Activated CD4-positive, alpha-beta T cell treated with anti-CD3 and anti-CD28 coated beads for 36 hours (primary cell): ENCODE measurements at regions not wholly inside any gene's neighbourhood (a gene's known extent, or its start where the extent isn't known, plus 50 kb on each side); places are given as distances from the start of the nearest gene placed in this dataset.

Experiments used
- ATAC-seq: fragments of 200-7000 bp; cut with Tn5 transposase; one replicate; pipeline ENCODE4 v1.10.0; 2021; ENCODE audit warnings: mild to moderate bottlenecking, moderate library complexity
- CTCF ChIA-PET: fragments of 350-600 bp; sonication (Branson Sonifier 250); formaldehyde crosslinking; loops from one replicate; lab custom pipeline; 2021; ENCODE audit warnings: antibody characterized with exemption; lab: Charles Lee
- POLR2A ChIA-PET: fragments of 350-600 bp; sonication (Branson Sonifier 250); formaldehyde crosslinking; loops from one replicate; lab custom pipeline; 2021; ENCODE audit warnings: antibody characterized with exemption, inconsistent platforms; lab: Charles Lee
- DNase-seq: peaks from one replicate; pipeline ENCODE4 v3.0.0-alpha.2; 2020
- H3K27ac Mint-ChIP-seq: one replicate; pipeline ENCODE4 v1.8.0; 2021; ENCODE audit warnings: mixed read lengths
- H3K27me3 Mint-ChIP-seq: one replicate; pipeline ENCODE4 v1.8.0; 2021; ENCODE audit warnings: mixed read lengths
- H3K36me3 Mint-ChIP-seq: one replicate; pipeline ENCODE4 v1.8.0; 2021; ENCODE audit warnings: low read depth, mixed read lengths
- H3K4me1 Mint-ChIP-seq: one replicate; pipeline ENCODE4 v1.8.0; 2021; ENCODE audit warnings: mixed read lengths
- H3K4me3 Mint-ChIP-seq: one replicate; pipeline ENCODE4 v1.8.0; 2021; ENCODE audit warnings: mild to moderate bottlenecking, moderate library complexity, mixed read lengths
- H3K9me3 Mint-ChIP-seq: one replicate; pipeline ENCODE4 v1.8.0; 2021; ENCODE audit warnings: low read depth, mixed read lengths
- intact Hi-C, 2 experiments: fragments of 100-400 bp; cut with DNase I in 1 of 2; cut with micrococcal nuclease in 1 of 2; formaldehyde crosslinking; loops; one replicate each; pipeline versions ENCODE4 v1.14.2 to v1.15.1; 2022 to 2024; cut with DNase I, micrococcal nuclease

DNA sequence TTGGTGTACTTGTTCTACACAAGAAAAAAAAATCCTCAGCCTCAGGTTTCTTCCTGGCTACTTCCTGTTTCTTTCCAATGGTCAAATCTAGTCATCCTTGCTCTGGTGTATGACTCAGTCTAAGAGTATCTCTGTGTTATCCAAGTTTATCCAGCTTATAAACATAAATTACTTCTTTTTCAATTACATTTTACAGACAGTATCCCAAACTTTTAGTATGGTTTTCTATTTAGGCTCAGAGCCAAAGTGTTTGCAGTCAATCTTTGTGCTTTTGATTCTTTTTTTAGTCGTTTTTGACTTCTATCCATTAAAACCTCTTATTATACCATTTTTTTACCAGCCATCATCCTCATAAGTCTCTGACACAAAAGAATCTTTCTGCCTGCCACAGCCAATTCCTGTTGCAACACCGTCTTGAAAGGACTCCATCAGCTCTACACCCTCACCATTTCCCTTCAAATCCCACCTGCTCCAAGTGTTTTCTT is 294.6 kb downstream of the PTEN start:
- Mint-ChIP-seq H3K27ac (no peak overlapping the region), H3K4me3 (no peak overlapping the region), H3K27me3 (no peaks in the 10 kb centered on the region), H3K9me3 (peaks cover 4% of the 10 kb centered on the region), H3K4me1 (peaks cover 9% of the 10 kb centered on the region), H3K36me3 (no peaks in the 10 kb centered on the region)
- DNase-seq (no peak), ATAC-seq (no peak)
- ChIA-PET POLR2A (no interaction called here), CTCF (interaction anchor here (1.4 kb wide), 1 partner anchor 68 kb away, joined by 3 read pairs; no protein-coding TSS in a partner anchor)
- intact Hi-C loops, result no loop called here

DNA sequence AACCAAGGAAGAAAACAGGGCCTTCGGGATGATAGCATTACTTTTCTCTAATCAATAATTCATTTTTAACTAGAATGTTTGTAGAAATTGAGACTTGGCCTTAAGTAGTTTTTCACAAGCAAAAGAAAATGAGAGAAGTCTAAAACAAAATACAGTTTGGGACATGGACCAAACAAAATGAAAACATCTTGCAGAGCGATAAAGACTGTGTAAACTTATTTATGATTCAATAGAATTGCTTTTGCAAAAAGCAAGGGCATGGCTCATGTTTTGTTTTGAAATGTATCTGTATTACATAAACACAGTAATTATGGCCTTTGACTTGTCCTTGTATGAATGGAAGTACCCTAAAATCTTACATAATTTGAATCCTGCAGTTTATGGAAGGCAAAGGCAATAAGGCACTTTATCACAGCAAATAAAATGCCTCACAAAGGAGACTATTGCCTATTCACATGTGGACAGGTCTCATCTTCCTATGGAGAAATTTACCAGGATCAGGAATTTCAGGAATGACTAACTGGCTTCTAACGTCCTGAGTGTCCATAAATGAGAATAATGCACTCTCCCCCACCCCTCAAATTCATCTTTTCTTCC is 295.2 kb downstream of the PTEN start:
- Mint-ChIP-seq H3K36me3 (no peaks in the 10 kb centered on the region), H3K27ac (no peak overlapping the region), H3K27me3 (no peaks in the 10 kb centered on the region), H3K4me1 (peaks cover 5% of the 10 kb centered on the region), H3K9me3 (no peaks in the 10 kb centered on the region), H3K4me3 (no peak overlapping the region)
- CTCF ChIA-PET, result interaction anchor here (1.4 kb wide), 1 partner anchor 69 kb away, joined by 3 read pairs; no protein-coding TSS in a partner anchor
- DNase-seq (no peak), ATAC-seq (no peak)
- intact Hi-C loops, result no loop called here
- POLR2A ChIA-PET, result no interaction called here

DNA sequence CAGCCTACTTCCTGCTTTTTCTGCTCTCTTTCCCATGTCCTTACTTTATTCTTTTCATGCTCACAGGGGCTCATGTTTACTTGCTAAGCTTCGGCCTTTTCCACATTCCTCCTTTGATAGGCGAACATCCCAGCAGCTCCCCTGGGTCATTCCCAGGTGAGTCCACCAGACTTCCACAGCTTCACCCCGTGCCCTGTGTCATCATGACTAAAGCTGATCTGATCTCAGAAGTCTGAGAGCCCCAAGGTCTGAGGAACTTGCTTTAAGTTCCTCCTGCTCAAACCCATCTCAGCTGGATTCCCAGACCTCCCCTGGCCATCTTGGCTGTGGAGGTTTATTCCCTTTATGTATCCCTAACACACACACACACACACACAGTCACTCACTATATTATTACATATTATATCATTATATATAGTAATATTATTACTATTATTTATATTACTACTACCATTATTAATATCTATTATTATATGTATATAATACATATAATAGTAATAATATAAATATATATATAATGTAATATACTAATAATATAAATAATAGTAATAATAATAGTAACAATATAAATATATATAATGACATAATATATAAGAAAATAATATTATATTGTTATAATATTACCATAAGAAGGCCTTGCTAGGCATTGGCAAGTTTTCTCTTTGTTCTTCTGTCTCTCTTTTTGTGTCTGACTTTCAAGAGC is 295.9 kb downstream of the PTEN start:
- ChIA-PET CTCF (interaction anchor here (1.4 kb wide), 1 partner anchor 70 kb away, joined by 3 read pairs; no protein-coding TSS in a partner anchor), POLR2A (no interaction called here)
- ATAC-seq, result no peak
- intact Hi-C loops, result no loop called here
- no peaks in the 10 kb centered on the region for H3K36me3 Mint-ChIP-seq
- no peaks in the 10 kb centered on the region for H3K9me3 Mint-ChIP-seq
- H3K27me3 Mint-ChIP-seq, result no peaks in the 10 kb centered on the region
- H3K4me1 Mint-ChIP-seq, result peaks cover 5% of the 10 kb centered on the region
- no peak overlapping the region for H3K4me3 Mint-ChIP-seq
- no peak overlapping the region for H3K27ac Mint-ChIP-seq
- DNase-seq, result no peak

DNA sequence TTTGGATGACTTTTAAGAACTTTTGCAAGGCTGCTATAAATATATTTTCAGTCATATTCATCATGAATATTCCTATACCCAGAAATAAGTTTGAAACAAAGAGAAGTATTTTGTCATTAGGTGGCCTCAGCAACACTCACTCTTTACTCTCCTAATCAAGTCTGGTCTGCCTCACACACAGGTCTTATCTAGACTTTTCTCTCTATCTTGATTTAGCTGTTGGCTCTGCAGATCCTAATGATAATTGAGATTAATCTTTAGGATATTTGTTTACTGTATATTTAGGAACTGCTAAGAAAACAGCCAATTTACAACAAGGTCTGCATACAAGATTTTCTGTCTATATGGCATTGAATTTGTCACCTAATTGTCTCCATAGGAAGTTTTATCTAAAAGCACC is 297.6 kb downstream of the PTEN start:
- Mint-ChIP-seq H3K4me1 (peaks cover 7% of the 10 kb centered on the region), H3K27ac (no peak overlapping the region), H3K36me3 (no peaks in the 10 kb centered on the region), H3K4me3 (no peak overlapping the region), H3K27me3 (no peaks in the 10 kb centered on the region), H3K9me3 (no peaks in the 10 kb centered on the region)
- DNase-seq (no peak), ATAC-seq (no peak)
- POLR2A ChIA-PET, result no interaction called here
- intact Hi-C loops, result no loop called here
- CTCF ChIA-PET, result interaction anchor here (0.5 to 0.8 kb wide), 2 partner anchors 29 to 40 kb away, joined by 3 read pairs; no protein-coding TSS in a partner anchor

GRCh38 chr10:88161756-88162155 is 298.3 kb downstream of the PTEN start:
- H3K27me3 Mint-ChIP-seq, result no peaks in the 10 kb centered on the region
- H3K27ac Mint-ChIP-seq, result no peak overlapping the region
- no peaks in the 10 kb centered on the region for H3K9me3 Mint-ChIP-seq
- intact Hi-C loops, result no loop called here
- no peak for DNase-seq
- ATAC-seq, result no peak
- peaks cover 7% of the 10 kb centered on the region for H3K4me1 Mint-ChIP-seq
- H3K36me3 Mint-ChIP-seq, result no peaks in the 10 kb centered on the region
- no peak overlapping the region for H3K4me3 Mint-ChIP-seq
- POLR2A ChIA-PET, result no interaction called here
- CTCF ChIA-PET, result interaction anchor here (0.8 to 1.2 kb wide), 2 partner anchors 40 to 46 kb away, joined by 3 read pairs; no protein-coding TSS in a partner anchor

DNA sequence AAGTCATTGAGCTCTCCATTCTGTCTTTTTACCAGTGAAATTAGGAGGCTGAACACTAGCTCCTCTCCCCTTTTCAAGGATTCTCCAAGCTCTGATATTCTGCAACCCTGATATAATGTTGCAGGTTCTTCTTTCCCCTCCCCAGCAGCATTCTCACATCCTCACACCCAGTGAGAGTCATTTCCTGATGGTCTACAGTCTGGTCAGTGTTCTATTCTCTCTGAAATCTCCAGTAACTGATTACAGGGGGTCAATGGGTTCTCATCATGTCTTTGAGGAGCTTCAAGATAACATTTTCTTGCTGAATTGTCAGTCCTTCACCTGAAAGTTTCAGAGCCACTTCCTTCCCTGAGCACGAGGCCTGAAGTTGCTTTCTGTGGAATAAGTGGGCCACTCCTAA is 299.4 kb downstream of the PTEN start:
- intact Hi-C loops, result no loop called here
- H3K4me3 Mint-ChIP-seq, result no peak overlapping the region
- peaks cover 7% of the 10 kb centered on the region for H3K4me1 Mint-ChIP-seq
- ChIA-PET POLR2A (no interaction called here), CTCF (interaction anchor here (0.6 to 1.2 kb wide), 2 partner anchors 47 to 104 kb away, joined by 3 read pairs; no protein-coding TSS in a partner anchor)
- ATAC-seq (no peak), DNase-seq (no peak)
- H3K27me3 Mint-ChIP-seq, result no peaks in the 10 kb centered on the region
- no peaks in the 10 kb centered on the region for H3K36me3 Mint-ChIP-seq
- H3K9me3 Mint-ChIP-seq, result no peaks in the 10 kb centered on the region
- H3K27ac Mint-ChIP-seq, result no peak overlapping the region

DNA sequence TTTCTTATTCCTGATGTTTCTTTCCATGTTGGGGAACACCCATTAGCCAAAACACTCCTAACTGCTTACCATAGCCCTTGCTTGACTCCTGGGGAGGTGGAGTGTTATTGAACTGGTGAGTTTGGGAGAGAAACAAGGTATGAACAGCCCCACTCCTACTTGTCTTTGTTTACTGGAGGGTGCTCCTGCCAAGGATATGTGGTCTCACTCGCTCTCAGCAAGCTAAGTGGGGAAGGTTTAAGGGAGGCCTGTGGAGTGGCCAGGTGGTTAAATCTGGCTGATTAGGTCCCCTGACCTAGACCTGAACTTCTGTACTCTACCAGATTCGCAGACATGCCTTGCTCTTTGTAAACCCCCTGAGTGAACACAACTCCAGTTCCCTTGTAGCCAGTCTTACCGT is 300.1 kb downstream of the PTEN start:
- no peak overlapping the region for H3K4me3 Mint-ChIP-seq
- CTCF ChIA-PET, result interaction anchor here (0.5 kb wide), 1 partner anchor 208 kb away, joined by 3 read pairs; no protein-coding TSS in a partner anchor
- no peaks in the 10 kb centered on the region for H3K36me3 Mint-ChIP-seq
- H3K4me1 Mint-ChIP-seq, result peaks cover 6% of the 10 kb centered on the region
- DNase-seq (no peak), ATAC-seq (no peak)
- intact Hi-C loops, result no loop called here
- POLR2A ChIA-PET, result no interaction called here
- no peaks in the 10 kb centered on the region for H3K27me3 Mint-ChIP-seq
- no peak overlapping the region for H3K27ac Mint-ChIP-seq
- H3K9me3 Mint-ChIP-seq, result no peaks in the 10 kb centered on the region

- H3K27ac Mint-ChIP-seq, result no peak overlapping the region
- no peak for ATAC-seq
- ChIA-PET CTCF (no interaction called here), POLR2A (no interaction called here)
- intact Hi-C loops, result no loop called here
- no peaks in the 10 kb centered on the region for H3K27me3 Mint-ChIP-seq
- H3K9me3 Mint-ChIP-seq, result peaks cover 4% of the 10 kb centered on the region
- H3K4me3 Mint-ChIP-seq, result no peak overlapping the region
- no peak for DNase-seq
- H3K4me1 Mint-ChIP-seq, result peaks cover 10% of the 10 kb centered on the region
- no peaks in the 10 kb centered on the region for H3K36me3 Mint-ChIP-seq
Measured at GRCh38 chr10:88164471-88164870, 301.0 kb downstream of the PTEN start.

GRCh38 chr10:88165849-88166271 is 302.4 kb downstream of the PTEN start:
- Mint-ChIP-seq H3K9me3 (peaks cover 6% of the 10 kb centered on the region), H3K27me3 (no peaks in the 10 kb centered on the region), H3K27ac (no peak overlapping the region), H3K4me1 (peaks cover 20% of the 10 kb centered on the region), H3K36me3 (no peaks in the 10 kb centered on the region), H3K4me3 (no peak overlapping the region)
- DNase-seq, result no peak
- ATAC-seq, result no peak
- POLR2A ChIA-PET, result no interaction called here
- CTCF ChIA-PET, result interaction anchor here (0.5 kb wide), 1 partner anchor 10 kb away, joined by 3 read pairs; no protein-coding TSS in a partner anchor
- intact Hi-C loops, result no loop called here

GRCh38 chr10:88168171-88169036 is 305.0 kb downstream of the PTEN start:
- intact Hi-C loops, result no loop called here
- no peak for DNase-seq
- ATAC-seq, result peak; percentile 36

GRCh38 chr10:88169037-88169319 is 305.6 kb downstream of the PTEN start:
- Mint-ChIP-seq H3K9me3 (peaks cover 6% of the 10 kb centered on the region), H3K27me3 (no peaks in the 10 kb centered on the region), H3K4me3 (no peak overlapping the region), H3K36me3 (no peaks in the 10 kb centered on the region), H3K27ac (peak overlapping the region; percentile 44), H3K4me1 (peaks cover 34% of the 10 kb centered on the region)
- intact Hi-C loops, result no loop called here
- DNase-seq, result no peak
- ATAC-seq, result no peak
- CTCF ChIA-PET, result interaction anchor here (1.5 kb wide), 1 partner anchor 103 kb away, joined by 4 read pairs; no protein-coding TSS in a partner anchor
- POLR2A ChIA-PET, result no interaction called here

More at GRCh38 chr10:88168171-88169036, 305.0 kb downstream of the PTEN start:
- CTCF ChIA-PET, result no interaction called here
- POLR2A ChIA-PET, result no interaction called here
- H3K4me3 Mint-ChIP-seq, result no peak overlapping the region
- H3K36me3 Mint-ChIP-seq, result no peaks in the 10 kb centered on the region
- H3K27me3 Mint-ChIP-seq, result no peaks in the 10 kb centered on the region
- H3K4me1 Mint-ChIP-seq, result peaks cover 34% of the 10 kb centered on the region
- H3K9me3 Mint-ChIP-seq, result peaks cover 6% of the 10 kb centered on the region
- H3K27ac Mint-ChIP-seq, result peak overlapping the region; percentile 44
